Myocyte (in vitro differentiated cells): ENCODE measurements at regions not wholly inside any gene's neighbourhood (a gene's known extent, or its start where the extent isn't known, plus 50 kb on each side); places are given as distances from the start of the nearest gene placed in this dataset.
A peak's percentile ranks its signal among the peaks of the same experiment; 100 is the strongest.

Experiments
- DNase-seq: peaks from one replicate; pipeline ENCODE4 v3.0.0-alpha.2; 2012; ENCODE audit warnings: low read depth

DNA sequence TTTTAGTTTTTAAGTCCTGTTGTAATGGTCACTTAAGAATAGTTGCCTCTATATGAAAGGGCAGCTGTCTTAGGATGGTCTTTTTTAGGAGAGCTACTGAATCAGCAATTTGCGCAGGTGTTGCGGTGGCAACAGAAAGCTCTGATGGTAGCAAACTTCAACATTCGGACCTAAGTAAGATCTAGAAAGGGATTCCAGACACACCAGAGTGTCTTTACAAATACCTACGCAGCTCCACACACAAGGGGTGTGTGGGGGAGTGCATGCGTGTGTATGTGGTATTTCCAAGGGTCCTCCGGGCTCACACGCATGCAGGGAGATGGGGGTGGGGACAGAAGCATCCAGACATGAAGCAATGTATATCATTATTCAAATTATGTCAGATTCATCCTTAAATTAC, 438.6 kb upstream of the MGMT start:
- DNase-seq: no peak

DNA sequence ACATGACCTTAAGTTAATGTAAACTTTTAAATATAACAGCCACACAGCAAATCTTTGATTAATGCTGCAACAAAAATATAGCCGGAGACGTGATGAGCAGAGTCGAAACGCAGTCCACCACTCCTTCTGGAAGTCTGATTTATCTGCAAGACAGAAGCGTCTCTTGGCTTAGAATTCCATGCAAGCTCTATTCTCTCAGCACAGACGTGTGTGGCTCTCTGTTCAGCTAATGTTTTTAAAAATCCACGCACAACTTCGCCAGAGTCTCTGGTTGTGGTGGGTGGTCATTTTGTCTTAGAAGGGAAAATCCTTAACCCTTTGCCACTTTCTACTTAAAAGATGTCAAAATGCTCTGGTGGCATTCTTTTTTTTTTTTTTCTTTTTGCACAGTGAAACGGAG, 438.0 kb upstream of the MGMT start:
- DNase-seq: no peak

DNA sequence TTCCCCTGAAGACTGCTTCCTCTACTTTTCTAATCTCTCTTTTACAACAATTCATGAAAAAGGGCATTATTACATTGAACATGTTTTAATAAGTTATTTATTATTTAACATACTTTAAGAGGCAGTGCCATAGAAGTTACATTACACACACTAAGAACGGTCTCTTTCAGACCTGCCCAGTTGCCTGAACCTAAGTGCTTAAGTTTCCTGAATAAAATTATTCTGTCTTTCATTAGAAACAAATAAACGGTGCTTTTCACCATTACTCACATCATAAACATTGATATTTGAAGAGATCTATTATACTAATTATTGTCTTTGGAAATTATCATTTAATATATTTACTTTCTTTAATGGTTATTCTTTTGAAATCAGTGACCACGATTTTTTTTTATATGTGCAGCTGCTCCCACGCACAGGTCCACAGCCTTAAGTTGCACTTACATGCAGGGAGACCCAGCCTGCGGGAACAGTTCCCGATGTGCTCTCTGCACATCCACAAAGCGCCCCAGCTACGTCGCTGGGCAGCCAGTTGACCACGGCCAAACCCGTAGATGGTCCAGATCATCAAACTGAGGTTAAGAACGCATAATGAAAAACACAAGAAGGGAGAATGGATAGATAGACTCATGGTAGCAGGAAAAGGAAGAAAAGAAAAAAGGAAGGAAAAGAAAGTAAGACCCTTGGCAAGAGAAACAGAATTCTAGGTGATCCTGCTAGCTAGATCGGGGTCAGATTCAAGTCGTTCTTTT, 437.0 kb upstream of the MGMT start:
- DNase-seq: no peak

DNA sequence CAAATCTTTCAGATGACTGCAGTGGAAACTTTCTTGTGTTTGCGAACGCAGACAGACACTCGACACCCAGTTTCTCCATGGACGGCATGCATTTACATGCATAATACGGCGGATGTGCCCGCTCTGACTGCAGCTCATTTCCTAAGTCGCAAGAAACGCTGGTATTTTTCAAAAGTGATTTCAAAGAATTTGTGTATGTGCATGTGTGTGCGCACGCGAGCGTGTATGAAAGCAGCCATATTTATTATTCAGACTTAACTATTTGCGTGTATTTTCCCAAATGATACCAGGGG, 436.5 kb upstream of the MGMT start:
- no peak for DNase-seq

DNA sequence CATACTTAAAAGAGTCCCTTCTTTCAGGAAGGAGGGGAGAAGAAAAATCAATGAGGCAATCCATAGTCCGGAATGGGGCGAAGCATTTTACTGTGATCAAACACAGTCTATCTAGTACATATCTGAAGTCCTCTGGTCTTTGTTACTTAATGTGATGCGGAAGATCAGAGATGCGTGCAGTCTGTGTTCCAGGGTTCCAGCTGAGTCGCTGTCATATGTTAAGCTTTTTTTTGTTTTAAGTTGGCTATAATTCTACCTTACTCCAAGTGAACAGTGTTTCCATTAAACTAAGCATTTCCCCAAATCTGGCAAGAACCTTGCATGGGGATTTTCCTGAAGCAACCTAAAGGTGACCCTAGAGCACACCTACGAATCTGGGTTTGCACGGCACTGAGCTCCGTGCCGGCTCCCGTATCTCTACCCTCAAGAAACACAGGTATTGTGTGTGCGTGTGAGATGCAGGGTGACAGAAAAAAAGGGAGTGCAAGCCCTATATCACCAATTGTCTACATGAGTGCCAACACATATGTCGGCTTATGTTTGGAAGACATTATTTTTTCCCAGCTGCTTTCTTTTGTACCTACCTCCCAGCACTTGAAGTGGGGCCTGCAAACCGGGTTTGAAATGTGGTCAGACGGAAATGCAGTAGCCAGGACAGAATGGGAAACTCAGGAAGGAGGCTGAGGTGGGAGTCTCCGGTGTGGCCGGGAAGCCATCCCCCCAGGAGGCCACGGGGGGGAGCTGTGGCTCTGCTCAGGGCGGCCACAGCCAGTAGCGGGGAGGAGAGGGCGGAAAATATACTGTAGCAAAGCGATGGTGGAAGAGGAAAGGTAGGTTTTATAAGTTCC, 435.8 kb upstream of the MGMT start:
- peak; percentile 49 for DNase-seq

DNA sequence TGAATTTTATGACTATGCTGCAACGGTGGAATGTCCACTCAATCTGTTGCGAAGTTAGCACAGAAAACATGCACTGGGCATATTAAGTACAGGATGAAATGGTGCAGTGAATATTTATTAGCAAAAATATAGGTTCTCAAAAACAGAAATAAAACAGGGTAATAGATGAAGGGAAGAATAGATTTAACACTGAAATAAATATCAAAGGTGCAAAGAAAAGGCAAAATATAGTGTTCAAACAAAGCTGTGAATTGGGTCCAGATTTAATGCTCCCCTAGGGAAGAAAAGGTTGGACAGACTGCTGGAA, 435.2 kb upstream of the MGMT start:
- no peak for DNase-seq

DNA sequence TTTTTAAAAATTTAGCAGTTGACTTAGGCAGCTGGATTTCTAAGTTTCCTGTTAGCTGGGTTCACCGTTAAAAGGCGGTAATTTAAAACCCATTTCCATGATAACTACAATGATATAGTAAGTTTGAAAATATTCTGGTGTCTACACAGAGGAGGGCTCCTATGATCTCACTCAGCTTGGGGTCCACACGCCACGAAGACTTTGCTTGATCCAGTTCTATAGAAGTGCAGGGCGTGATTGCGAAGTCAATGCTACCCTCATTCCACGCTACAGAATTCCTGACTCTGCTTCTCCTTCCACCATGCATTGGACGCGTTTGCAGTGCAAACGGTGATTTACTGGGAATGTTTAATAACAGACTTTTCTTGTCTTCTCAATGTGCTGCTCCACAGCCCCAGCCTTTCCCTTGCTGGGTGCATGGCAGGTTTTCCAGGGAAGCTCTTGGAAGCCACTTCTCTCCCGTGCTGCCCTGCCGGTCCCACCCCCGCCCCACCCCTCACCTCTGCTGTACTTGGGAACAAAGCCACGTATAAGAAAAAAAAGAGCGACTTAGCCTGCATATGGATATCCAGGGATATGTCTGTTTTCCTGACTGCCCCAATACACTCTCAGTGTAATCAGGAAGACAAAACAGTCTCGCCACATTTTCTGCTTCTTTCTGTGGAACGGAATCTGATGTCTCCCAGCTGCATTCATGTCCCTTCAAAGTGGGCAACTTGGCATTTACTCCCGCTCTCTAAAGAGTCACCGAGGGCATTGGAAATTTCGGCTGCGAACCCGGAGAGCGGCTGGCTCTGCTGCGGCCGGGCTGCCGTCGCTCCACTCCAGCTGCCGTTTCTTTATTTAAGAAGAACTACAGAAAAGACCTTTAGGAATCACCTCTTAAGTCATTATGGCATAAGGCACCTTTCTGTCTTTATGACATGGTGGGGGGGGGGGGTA, 434.4 kb upstream of the MGMT start:
- DNase-seq: no peak

DNA sequence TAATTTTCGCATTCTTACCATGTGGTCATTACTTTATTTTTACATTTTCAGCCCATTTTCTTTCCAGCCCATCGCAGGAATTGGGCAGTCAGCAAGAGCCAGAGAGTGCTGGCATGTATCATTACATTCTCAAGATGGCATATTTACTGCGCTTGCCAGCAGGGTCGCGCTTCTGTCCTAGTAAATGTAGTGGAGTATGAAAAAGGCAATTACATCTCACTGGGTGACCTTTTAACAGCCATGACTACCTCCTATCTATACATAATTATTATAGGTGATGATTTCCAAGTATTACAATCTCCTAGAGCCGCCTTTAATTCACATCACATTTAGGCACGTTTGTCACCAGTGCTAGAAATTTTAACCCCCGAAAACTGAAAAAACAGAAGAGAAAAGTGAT, 433.7 kb upstream of the MGMT start:
- DNase-seq: no peak

DNA sequence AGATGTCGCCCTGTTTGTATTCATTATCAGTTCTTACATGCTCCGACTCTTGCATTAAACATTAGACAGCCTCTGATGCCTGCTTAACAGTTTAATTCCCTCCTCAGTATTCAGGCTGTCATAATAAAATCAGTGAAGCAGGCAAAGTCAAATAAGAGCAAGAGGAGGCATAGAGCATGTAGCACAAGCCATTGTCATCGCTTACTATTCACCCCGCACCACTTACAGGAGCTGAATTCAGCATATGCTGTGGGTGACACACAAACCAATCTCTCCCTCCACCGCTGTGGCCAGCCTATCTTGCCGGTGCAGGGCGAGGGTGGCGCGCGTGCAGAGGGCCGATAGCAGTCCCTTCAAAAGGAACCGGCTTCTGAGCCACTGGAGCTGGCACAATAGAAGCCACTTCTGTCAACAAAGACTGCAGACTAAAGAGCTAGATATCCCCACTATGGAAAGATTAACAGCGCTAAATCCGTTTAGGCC, 433.2 kb upstream of the MGMT start:
- DNase-seq: no peak

DNA sequence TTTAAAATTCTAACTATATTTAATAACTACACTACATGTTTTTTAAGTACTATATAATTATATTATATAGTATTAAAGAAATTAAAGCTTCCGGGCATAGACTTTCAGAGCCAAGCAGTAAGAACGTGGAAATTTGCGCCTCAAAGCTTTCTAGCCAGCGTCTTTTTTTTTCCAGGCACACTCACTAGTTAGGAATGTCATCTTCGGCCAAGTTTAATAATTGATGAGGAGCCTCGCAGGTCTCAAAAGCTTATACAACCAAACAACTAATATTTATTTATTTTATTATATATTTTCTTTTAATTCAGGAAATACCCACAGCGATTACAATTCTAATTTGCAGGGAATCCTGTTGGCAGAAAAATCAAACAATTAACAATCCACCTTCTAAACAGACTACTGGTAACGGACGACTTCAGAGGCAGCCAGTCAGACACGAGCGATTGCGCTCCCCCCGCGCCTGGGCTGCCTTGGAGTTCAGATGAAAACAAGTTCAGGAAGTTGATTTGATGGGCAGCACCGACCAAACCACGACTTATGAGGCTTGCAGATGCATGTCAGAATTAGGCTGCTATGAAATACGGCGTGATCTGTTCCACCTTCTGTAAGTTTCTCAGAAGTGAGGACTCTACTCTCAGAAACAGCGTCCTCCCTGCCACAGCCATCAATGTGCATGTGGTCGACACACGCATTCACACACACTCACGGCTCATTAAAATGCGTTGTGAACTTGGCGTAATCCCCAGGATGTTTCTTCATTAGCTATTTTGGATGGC, 431.8 kb upstream of the MGMT start:
- no peak for DNase-seq

DNA sequence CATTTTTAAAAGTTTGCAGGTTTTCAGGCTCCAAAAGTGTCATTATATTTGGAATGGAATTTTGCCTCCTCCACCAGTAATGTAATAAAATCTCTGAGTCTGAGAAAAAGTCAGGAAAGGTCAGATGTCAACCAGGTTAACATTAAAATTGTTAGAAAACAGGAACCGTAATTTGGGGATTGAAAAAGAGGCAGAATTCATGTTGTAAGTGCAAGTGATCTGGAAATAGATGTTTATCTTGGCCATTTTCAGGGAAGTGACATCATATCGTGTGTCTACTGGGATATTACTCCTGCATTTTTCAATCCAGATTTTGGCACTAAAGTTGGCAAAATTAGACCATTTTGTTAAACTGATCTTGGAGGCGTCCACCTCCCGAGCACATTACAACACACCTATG, 428.5 kb upstream of the MGMT start:
- no peak for DNase-seq

DNA sequence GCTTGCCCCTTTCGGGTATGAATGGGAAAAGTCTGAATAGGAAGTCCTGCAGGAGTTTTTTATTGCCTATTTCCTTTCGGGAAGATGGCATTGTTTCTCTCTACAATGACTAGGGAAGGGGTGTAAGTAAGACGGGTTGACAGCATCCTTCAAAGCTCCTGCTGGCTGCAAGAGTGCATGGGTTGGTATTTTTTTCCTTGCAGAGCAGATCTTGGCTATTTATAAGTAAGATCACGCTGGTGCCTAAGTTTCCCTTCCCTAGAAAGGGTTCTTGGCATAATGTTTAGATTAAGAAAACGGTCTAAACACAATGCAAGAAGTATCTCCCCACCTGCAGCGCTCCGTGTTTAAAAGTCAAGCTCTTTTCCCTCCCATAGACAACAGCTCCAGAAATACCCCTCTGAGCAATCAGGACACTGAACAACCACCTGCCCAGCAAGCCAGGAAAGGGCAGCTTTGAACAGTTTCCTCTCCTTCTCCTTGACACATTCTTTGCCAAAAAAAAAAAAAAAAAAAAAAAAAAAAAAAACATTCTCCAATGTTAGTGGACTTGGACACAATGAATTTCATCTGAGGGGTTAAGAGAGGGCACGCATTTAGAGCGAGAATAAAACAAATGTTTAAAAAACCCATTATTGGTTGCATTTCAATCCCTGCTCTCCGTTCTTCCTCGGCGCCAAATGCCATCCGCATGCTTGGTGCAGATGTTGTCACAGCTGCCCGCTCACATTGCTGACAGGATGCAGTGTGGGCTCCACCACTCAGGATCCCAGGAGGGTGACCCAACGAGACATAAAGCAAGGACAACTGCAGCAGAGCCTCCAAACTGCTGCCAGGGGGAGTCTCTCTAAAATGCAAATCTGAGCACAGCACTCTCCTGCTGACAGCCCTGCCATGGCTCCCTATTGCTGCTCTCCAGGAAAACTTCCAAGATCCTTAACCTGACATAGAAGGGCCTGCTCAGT, 427.4 kb upstream of the MGMT start:
- no peak for DNase-seq

DNA sequence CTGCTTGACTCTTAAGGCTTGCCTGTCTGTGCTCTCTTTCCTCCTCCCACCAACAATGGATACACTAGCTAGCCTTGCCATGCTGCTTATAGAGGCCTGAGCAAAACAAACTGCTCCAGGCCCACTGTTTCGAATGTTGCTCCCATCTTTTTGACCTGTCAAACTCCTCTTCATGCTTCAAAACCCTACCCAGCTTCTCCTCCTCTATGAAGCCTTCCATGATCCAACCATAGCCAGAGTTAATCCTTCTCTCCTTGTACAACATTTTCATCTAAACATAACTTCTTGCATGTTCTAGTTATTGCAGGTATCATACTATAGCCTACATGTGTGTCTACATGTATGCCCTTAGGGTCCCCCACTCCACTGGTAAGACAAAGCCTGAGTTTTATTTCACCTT, 426.7 kb upstream of the MGMT start:
- DNase-seq: no peak

DNA sequence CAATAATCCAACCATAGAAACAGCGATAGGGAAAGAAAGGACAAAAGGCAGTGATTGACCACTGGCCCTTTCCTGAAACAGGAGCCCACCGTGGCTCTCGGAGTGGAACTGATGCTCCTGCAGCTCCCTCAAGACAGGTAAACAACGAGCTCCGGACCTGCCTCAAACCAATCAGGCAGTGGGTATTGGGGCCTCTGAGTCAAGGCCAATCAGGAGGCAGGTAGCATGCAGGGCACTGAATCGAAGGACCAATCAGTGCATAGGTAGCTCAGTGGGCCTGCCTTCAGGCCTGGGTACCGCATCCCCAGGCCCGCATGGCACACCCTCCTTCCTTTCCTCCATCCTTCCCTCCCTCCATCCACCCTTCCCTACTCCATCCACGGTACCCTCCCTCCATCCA, 425.1 kb upstream of the MGMT start:
- DNase-seq: no peak

DNA sequence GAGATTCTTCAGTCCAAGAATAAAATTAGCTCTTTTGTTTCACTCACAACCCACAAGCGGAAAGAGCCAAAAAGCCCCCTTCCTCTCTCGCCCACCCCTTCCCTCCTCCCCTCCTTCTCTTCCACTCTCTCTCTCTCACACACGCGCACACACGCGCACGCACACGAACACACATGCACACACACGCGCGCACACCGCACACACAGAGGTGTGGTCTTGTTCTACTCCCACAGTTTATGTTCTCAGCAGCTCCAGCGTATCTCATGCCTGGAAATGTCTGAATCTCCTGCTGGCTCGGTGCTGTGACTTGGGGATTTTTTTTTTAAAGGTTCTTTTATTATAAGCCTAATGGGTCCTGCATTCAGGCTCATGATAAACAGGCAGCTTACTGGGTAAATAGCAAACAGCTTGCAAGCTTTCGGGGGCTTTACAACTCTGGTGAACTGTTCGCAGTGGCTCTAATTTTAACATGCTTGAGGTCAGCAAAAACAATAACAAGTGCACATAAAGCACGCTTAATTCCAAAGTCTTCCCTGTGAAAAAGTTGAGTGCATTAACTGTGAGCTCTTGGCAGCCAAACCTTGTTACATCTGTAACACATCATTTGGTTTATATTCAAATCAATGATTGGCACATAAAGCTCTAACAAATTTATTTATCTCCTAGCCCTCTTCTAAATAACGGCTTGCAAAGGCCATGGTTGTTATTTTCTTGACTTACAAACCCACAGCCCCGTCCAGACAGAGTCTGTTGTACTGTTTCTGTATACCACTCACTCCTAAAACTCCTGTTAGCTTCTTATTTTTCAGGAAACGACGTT, 424.1 kb upstream of the MGMT start:
- DNase-seq: no peak

DNA sequence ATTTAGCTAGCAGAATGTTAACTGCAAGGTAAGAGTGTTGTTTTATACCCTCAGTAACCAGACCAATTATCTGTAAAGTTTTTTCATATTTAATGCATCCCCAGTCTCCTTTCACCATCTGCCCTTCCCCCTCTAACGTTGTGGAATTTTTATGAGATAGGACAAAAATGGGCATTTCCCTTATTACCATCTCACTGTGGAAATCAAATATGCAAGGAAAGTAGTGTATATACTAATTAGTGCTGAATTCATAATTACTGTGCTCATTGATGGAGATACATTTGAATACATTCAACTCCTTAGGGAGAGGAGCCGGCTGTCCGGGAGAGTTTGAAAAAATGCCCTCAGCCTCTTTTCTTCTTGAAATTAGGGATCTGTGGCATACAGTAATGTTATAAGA, 423.4 kb upstream of the MGMT start:
- no peak for DNase-seq

DNA sequence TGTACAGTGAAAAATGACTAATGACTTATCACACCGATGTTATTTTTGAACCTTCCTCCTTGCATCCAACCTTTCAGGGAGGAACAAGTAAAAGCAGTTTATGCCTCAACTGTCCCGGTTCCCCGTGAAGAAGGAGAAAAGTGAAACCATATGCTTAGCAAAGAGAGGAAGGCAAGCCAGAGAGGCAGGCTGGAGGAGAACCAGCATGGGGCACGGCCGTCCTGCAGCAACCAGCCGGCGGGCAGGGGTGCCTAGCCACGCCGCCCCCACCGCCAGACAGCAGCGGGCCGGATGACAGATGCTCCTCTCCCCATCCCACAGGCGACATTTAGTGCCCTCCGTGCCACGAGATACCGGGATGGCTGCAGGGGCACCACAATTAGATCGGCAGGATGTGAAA, 421.4 kb upstream of the MGMT start:
- no peak for DNase-seq

DNA sequence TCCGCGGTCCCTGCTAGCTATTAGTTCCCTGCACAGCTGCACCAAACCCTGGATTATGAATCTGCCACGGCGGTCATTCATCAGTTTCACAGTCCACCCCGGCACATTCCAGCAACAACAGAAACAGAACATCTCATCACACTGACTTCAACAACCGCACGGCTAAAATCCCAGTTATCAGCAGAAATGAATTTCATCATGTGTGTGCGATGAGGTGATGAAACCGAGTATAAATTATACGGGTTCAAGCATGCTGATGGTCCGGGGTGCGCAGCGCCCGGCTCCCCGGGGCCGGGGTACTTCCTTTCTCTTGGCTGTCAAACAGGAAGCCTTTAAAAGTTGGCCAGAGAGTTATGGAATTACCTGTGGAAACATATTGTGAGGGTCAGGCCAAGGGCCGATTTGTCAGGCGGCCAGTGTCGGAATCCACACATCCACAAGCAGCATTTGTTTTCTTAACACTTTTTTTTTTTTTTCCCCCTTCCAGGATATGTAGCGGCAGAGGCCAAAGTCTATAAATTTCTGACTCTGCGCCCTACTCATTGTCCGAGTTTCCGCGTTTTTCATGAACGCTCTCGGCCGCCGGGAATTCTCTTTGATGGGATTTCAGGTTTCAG, 420.9 kb upstream of the MGMT start:
- DNase-seq: no peak

DNA sequence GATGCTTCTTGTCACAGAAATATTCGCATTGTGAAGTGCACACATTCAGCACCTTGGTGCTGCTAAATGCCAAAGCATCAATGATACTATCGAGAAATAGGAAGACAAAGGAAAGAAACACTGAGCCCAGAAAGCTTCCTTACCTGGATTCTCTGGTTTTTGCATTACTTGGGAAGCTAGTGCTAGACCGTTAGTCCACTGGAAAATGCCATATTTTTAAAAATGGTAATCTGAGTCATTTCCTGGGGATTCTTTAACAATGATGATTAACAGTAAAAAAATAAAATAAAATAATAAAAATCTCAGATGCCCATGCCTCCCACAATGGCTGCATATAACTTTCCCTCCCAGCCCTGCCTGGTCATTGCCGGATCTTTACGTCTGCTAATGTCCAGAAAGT, 420.1 kb upstream of the MGMT start:
- DNase-seq: no peak
